ENCODE measurements at regions not wholly inside any gene's neighbourhood (a gene's known extent, or its start where the extent isn't known, plus 50 kb on each side); places are given as distances from the start of the nearest gene placed in this dataset.

GRCh38 chr12:84603484-84604248, 308.9 kb downstream of the SLC6A15 start:
- no peak for DNase-seq (ENCODE audit: low read depth, low spot score)

GRCh38 chr12:84601483-84601882, 311.1 kb downstream of the SLC6A15 start:
- DNase-seq (ENCODE audit: low read depth, low spot score): peak; percentile 1

GRCh38 chr12:84599539-84599938, 313.1 kb downstream of the SLC6A15 start:
- DNase-seq (ENCODE audit: low read depth, low spot score): no peak

GRCh38 chr12:84596266-84596665, 316.3 kb downstream of the SLC6A15 start:
- DNase-seq (ENCODE audit: low read depth, low spot score): no peak

- DNase-seq (ENCODE audit: low read depth, low spot score): no peak
Measured at GRCh38 chr12:84594157-84594556, 318.4 kb downstream of the SLC6A15 start.

- no peak for DNase-seq (ENCODE audit: low read depth, low spot score)
Measured at GRCh38 chr12:84585776-84586395, 326.7 kb downstream of the SLC6A15 start.

- DNase-seq (ENCODE audit: low read depth, low spot score): no peak
Measured at GRCh38 chr12:84572196-84572595, 340.4 kb downstream of the SLC6A15 start.

GRCh38 chr12:84562331-84562730, 350.3 kb downstream of the SLC6A15 start:
- no peak for DNase-seq (ENCODE audit: low read depth, low spot score)

GRCh38 chr12:84561351-84561750, 351.2 kb downstream of the SLC6A15 start:
- DNase-seq (ENCODE audit: low read depth, low spot score): no peak

- no peak for DNase-seq (ENCODE audit: low read depth, low spot score)
Measured at GRCh38 chr12:84554199-84554723, 358.3 kb downstream of the SLC6A15 start.

GRCh38 chr12:84553331-84554117, 359.1 kb downstream of the SLC6A15 start:
- no peak for DNase-seq (ENCODE audit: low read depth, low spot score)

GRCh38 chr12:84551373-84551772, 361.2 kb downstream of the SLC6A15 start:
- no peak for DNase-seq (ENCODE audit: low read depth, low spot score)

- DNase-seq (ENCODE audit: low read depth, low spot score): no peak
Measured at GRCh38 chr12:84550518-84550917, 362.1 kb downstream of the SLC6A15 start.

- no peak for DNase-seq (ENCODE audit: low read depth, low spot score)
Measured at GRCh38 chr12:84542289-84542688, 370.3 kb downstream of the SLC6A15 start.

GRCh38 chr12:84537666-84538065, 374.9 kb downstream of the SLC6A15 start:
- DNase-seq (ENCODE audit: low read depth, low spot score): no peak

GRCh38 chr12:84512751-84513150, 399.8 kb downstream of the SLC6A15 start:
- DNase-seq (ENCODE audit: low read depth, low spot score): no peak

- DNase-seq (ENCODE audit: low read depth, low spot score): no peak
Measured at GRCh38 chr12:84508851-84509260, 403.7 kb downstream of the SLC6A15 start.

- DNase-seq (ENCODE audit: low read depth, low spot score): peak; percentile 30
Measured at GRCh38 chr12:84507956-84508850, 404.4 kb downstream of the SLC6A15 start.

- no peak for DNase-seq (ENCODE audit: low read depth, low spot score)
Measured at GRCh38 chr12:84506282-84506681, 406.3 kb downstream of the SLC6A15 start.

- peak; percentile 67 for DNase-seq (ENCODE audit: low read depth, low spot score)
Measured at GRCh38 chr12:84502907-84503787, 409.5 kb downstream of the SLC6A15 start.

All from ELF-1 (cell line).